HCT116 (cell line): ENCODE measurements at regions not wholly inside any gene's neighbourhood (a gene's known extent, or its start where the extent isn't known, plus 50 kb on each side); places are given as distances from the start of the nearest gene placed in this dataset.

Experiments used
- CEBPB ChIP-seq: IDR thresholded peaks from 2 replicates; pipeline ENCODE4 v1.6.1; 2012; ENCODE audit warnings: low read depth
- CTCF ChIP-seq, 3 experiments: fragments of 200-600 bp in 1 of 3; sonication (generic) in 1 of 3; IDR thresholded peaks in 2 of 3; conservative IDR thresholded peaks in 1 of 3; 2 replicates each; pipeline ENCODE4 v1.5.1; 2012 to 2017; ENCODE audit warnings: low read depth in 2 of 3, low read length in 2 of 3, antibody characterized with exemption in 1 of 3, borderline replicate concordance in 1 of 3, control low read depth in 1 of 3, mild to moderate bottlenecking in 1 of 3, mixed read lengths in 1 of 3, mixed run types in 1 of 3, moderate library complexity in 1 of 3; ENCODE audit not compliant: insufficient read depth in 1 of 3
- EZH2 ChIP-seq: fragments of 200-600 bp; sonication (generic); IDR thresholded peaks from 2 replicates; pipeline ENCODE4 v1.6.1; 2017; ENCODE audit warnings: antibody characterized with exemption, mixed run types
- EZH2phosphoT487 ChIP-seq: fragments of 200-600 bp; IDR thresholded peaks from 2 replicates; pipeline ENCODE4 v1.6.1; 2018; ENCODE audit warnings: antibody characterized with exemption, borderline replicate concordance
- FOSL1 ChIP-seq: IDR thresholded peaks from 2 replicates; pipeline ENCODE4 v1.6.1; 2012; ENCODE audit warnings: low read depth
- JUND ChIP-seq: IDR thresholded peaks from 2 replicates; pipeline ENCODE4 v1.6.1; 2012
- POLR2A ChIP-seq: IDR thresholded peaks from 2 replicates; pipeline ENCODE4 v1.7.0; 2011; ENCODE audit warnings: borderline replicate concordance; ENCODE audit not compliant: insufficient read depth, insufficient read length; ENCODE audit errors: extremely low read depth
- POLR2AphosphoS5 ChIP-seq: IDR thresholded peaks from 2 replicates; pipeline ENCODE4 v1.6.1; 2011; ENCODE audit warnings: mild to moderate bottlenecking, low read depth, low read length, moderate library complexity
- REST ChIP-seq: IDR thresholded peaks from 2 replicates; pipeline ENCODE4 v1.6.1; 2012; ENCODE audit warnings: low read depth
- TCF7L2 ChIP-seq: IDR thresholded peaks from 2 replicates; pipeline ENCODE4 v1.7.0; 2011; ENCODE audit warnings: borderline replicate concordance, inconsistent platforms; ENCODE audit not compliant: insufficient read depth, insufficient read length; ENCODE audit errors: extremely low read depth
- YY1 ChIP-seq: IDR thresholded peaks from 2 replicates; pipeline ENCODE4 v1.6.1; 2011; ENCODE audit warnings: low read length, low read depth, moderate library complexity, mild to moderate bottlenecking; ENCODE audit not compliant: insufficient replicate concordance; ENCODE audit errors: extremely low read depth
- ZFX ChIP-seq: fragments of 450-650 bp; IDR thresholded peaks from 2 replicates; pipeline ENCODE4 v1.6.1; 2017

DNA sequence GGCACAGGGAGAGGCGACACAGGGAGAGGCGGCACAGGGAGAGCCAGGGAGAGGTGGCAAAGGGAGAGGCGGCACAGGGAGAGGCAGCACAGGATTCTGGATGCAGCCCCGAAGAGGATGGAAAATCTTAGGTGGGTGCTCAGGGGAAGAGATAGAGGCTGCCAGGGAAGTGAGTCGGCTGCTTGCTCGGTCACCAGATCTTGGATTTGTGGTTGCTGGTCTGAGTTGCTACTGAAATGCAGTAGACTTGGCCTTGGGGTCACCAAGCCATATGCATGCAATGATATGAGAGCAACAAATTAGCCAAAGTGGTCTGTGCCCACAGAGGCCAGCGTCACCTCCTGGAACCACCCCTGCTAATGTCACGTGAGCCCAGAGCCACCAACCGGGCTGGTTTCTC, 117.2 kb upstream of the SALL3 start:
- TF ChIP-seq FOSL1 = no peak
- TF ChIP-seq YY1 = no peak
- TF ChIP-seq POLR2AphosphoS5 = no peak
- no peak for TF ChIP-seq CTCF (IDR thresholded peaks at IDR 0.05 in 2 of 3, conservative IDR thresholded peaks at IDR 0.05 in 1 of 3; ENCODE audit: borderline replicate concordance in 1 of 3, insufficient read depth in 1 of 3, low read depth in 2 of 3, low read length in 2 of 3)
- TF ChIP-seq CEBPB = no peak
- no peak for TF ChIP-seq TCF7L2
- TF ChIP-seq JUND = no peak
- no peak for TF ChIP-seq EZH2
- no peak for TF ChIP-seq REST
- no peak for TF ChIP-seq EZH2phosphoT487
- TF ChIP-seq ZFX = no peak
- TF ChIP-seq POLR2A = no peak
